GM23338 (cell line): ENCODE measurements at regions not wholly inside any gene's neighbourhood (a gene's known extent, or its start where the extent isn't known, plus 50 kb on each side); places are given as distances from the start of the nearest gene placed in this dataset.

Source experiments
- CREB1 ChIP-seq: fragments of 250-450 bp; sonication (Bioruptor Pico); IDR thresholded peaks from 2 replicates; pipeline ENCODE4 v1.5.0; 2020; ENCODE audit warnings: low read depth, mild to moderate bottlenecking, moderate library complexity
- CTCF ChIP-seq, 2 experiments: fragments of 200-600 bp in 1 of 2; sonication (generic) in 1 of 2; conservative IDR thresholded peaks; 2 replicates each; pipeline versions ENCODE4 v1.5.1 to v1.6.1; 2016 to 2017; ENCODE audit warnings: antibody characterized with exemption in 2 of 2, low read depth in 2 of 2, mild to moderate bottlenecking in 2 of 2, moderate library complexity in 1 of 2
- EZH2 ChIP-seq: fragments of 200-600 bp; sonication (generic); IDR thresholded peaks from one replicate; pipeline ENCODE4 v1.8.0; 2017; ENCODE audit warnings: antibody characterized with exemption, mild to moderate bottlenecking, low read depth; ENCODE audit not compliant: unreplicated experiment
- EZH2phosphoT487 ChIP-seq: fragments of 200-600 bp; sonication (generic); IDR thresholded peaks from one replicate; pipeline ENCODE4 v1.8.1; 2018; ENCODE audit warnings: antibody characterized with exemption; ENCODE audit not compliant: unreplicated experiment
- JUNB ChIP-seq: IDR thresholded peaks from one replicate; pipeline ENCODE4 v1.6.1; 2016; ENCODE audit warnings: antibody characterized with exemption; ENCODE audit not compliant: unreplicated experiment
- POLR2AphosphoS5 ChIP-seq: IDR thresholded peaks from 2 replicates; pipeline ENCODE4 v1.6.1; 2016; ENCODE audit warnings: antibody characterized with exemption, low read depth
- STAT1 ChIP-seq: IDR thresholded peaks from one replicate; pipeline ENCODE4 v1.6.1; 2016; ENCODE audit warnings: antibody characterized with exemption; ENCODE audit not compliant: unreplicated experiment
- ZNF114 ChIP-seq: fragments of 250-450 bp; sonication (Bioruptor Pico); IDR thresholded peaks from 2 replicates; pipeline ENCODE4 v1.5.0; 2020; ENCODE audit warnings: mild to moderate bottlenecking, moderate library complexity
- ZNF331 ChIP-seq: fragments of 250-450 bp; sonication (Bioruptor Pico); IDR thresholded peaks from 2 replicates; pipeline ENCODE4 v1.5.0; 2020; ENCODE audit warnings: low read depth, mild to moderate bottlenecking, moderate library complexity
- ZNF462 ChIP-seq: fragments of 250-450 bp; sonication (Bioruptor Pico); IDR thresholded peaks from 2 replicates; pipeline ENCODE4 v1.5.0; 2020; ENCODE audit warnings: mild to moderate bottlenecking, moderate library complexity
- TF ChIP-seq, protein P1 (sequence below): IDR thresholded peaks from one replicate; pipeline ENCODE4 v1.6.1; 2018; ENCODE audit warnings: antibody characterized with exemption; ENCODE audit not compliant: unreplicated experiment
- TF ChIP-seq, protein P2 (sequence below): IDR thresholded peaks from 2 replicates; pipeline ENCODE4 v1.6.1; 2016; ENCODE audit warnings: antibody characterized with exemption

DNA sequence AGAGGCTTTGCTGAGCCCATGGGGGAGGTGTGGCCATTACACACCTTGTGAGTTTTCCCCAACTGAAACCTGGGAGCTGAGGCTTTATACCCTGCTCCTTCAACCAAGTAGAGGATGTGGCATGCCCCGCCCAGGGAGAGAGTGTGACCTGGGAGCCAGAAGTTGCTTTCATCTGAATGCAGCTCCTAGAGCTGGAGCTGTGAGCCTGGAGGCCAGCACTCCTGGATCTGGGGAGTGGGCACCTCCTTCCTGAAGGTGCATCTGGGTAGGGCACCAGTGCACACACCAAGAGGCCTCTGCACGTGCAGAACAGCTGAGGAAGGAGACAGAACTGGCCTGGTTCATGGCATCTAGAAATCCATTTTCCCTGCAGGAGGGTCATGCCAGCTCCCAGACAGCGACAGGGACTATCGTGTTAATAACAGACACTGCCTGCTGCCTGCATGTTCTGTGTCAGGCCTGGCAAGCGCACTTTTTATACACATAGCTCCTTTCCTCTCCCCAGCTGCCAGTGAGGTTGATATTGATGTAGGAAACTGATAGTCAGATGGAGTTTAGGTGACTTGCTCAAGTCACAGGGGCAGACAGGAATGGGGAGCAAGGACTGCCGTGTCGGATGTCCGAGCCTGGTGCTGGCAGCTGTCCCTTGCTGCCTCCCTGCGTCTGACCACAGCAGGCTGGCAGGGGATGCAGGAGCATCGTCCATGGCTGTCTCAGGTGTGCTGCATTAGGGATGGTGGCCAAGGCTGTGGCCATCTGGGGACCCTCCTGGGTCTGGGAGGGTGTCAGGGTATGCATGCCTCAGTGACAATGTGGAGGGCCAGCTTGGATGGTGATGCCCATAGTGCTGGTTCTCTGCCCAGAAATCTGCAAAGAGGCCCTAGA is 189.9 kb upstream of the CXCL12 start:
- TF ChIP-seq CTCF (conservative IDR thresholded peaks at IDR 0.05; ENCODE audit: low read depth in 2 of 2) (no peak), EZH2 (no peak), CREB1 (no peak), POLR2AphosphoS5 (no peak), JUNB (no peak), EZH2phosphoT487 (no peak), ZNF462 (CRISPR knock-in tag) (no peak), ZNF114 (no peak), ZNF331 (no peak), STAT1 (no peak)
- TF ChIP-seq, protein P1, sequence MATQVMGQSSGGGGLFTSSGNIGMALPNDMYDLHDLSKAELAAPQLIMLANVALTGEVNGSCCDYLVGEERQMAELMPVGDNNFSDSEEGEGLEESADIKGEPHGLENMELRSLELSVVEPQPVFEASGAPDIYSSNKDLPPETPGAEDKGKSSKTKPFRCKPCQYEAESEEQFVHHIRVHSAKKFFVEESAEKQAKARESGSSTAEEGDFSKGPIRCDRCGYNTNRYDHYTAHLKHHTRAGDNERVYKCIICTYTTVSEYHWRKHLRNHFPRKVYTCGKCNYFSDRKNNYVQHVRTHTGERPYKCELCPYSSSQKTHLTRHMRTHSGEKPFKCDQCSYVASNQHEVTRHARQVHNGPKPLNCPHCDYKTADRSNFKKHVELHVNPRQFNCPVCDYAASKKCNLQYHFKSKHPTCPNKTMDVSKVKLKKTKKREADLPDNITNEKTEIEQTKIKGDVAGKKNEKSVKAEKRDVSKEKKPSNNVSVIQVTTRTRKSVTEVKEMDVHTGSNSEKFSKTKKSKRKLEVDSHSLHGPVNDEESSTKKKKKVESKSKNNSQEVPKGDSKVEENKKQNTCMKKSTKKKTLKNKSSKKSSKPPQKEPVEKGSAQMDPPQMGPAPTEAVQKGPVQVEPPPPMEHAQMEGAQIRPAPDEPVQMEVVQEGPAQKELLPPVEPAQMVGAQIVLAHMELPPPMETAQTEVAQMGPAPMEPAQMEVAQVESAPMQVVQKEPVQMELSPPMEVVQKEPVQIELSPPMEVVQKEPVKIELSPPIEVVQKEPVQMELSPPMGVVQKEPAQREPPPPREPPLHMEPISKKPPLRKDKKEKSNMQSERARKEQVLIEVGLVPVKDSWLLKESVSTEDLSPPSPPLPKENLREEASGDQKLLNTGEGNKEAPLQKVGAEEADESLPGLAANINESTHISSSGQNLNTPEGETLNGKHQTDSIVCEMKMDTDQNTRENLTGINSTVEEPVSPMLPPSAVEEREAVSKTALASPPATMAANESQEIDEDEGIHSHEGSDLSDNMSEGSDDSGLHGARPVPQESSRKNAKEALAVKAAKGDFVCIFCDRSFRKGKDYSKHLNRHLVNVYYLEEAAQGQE = no peak
- TF ChIP-seq, protein P2, sequence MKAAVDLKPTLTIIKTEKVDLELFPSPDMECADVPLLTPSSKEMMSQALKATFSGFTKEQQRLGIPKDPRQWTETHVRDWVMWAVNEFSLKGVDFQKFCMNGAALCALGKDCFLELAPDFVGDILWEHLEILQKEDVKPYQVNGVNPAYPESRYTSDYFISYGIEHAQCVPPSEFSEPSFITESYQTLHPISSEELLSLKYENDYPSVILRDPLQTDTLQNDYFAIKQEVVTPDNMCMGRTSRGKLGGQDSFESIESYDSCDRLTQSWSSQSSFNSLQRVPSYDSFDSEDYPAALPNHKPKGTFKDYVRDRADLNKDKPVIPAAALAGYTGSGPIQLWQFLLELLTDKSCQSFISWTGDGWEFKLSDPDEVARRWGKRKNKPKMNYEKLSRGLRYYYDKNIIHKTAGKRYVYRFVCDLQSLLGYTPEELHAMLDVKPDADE = no peak
